ENCODE measurements at regions not wholly inside any gene's neighbourhood (a gene's known extent, or its start where the extent isn't known, plus 50 kb on each side); places are given as distances from the start of the nearest gene placed in this dataset.

DNA sequence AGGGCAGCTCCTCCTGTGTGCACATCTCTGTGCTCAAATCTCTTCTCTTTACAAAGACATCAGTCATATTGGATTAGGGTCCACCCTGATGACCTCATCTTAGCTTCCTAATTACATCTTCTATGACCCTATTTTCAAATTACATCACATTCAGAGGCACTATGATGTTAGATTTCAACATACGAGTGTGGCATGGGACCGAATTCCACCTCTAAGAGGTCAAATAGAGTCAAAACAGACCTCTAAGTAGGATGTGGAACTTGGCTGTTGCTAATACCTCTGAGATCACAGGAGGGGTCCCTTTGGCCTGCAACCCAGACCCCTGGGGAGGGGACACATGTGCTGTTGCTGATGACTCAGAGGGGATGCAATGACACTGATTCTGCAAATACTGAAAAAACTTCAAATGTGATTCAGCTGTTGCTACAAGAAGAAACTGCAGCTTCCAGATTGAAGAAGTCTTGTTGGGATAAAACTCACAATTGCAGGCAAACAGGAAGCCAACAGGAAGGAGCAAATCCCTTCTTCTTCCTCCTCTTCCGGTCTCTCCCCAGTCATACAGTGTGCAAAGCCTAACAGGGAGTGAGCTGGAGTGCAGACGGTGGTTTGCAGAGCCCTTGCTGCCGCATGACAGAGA is 216.2 kb downstream of the MYLK4 start:
- TF ChIP-seq, protein P1, sequence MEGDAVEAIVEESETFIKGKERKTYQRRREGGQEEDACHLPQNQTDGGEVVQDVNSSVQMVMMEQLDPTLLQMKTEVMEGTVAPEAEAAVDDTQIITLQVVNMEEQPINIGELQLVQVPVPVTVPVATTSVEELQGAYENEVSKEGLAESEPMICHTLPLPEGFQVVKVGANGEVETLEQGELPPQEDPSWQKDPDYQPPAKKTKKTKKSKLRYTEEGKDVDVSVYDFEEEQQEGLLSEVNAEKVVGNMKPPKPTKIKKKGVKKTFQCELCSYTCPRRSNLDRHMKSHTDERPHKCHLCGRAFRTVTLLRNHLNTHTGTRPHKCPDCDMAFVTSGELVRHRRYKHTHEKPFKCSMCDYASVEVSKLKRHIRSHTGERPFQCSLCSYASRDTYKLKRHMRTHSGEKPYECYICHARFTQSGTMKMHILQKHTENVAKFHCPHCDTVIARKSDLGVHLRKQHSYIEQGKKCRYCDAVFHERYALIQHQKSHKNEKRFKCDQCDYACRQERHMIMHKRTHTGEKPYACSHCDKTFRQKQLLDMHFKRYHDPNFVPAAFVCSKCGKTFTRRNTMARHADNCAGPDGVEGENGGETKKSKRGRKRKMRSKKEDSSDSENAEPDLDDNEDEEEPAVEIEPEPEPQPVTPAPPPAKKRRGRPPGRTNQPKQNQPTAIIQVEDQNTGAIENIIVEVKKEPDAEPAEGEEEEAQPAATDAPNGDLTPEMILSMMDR (IDR thresholded peaks at IDR 0.05; ENCODE audit: low read depth, low read length, poor library complexity, severe bottlenecking), result no peak
- no peak for TF ChIP-seq EZH2phosphoT487 (IDR thresholded peaks at IDR 0.05; ENCODE audit: borderline replicate concordance, low read length)

All from DOHH2 (cell line).